Inferior parietal cortex (tissue), 1 donor: ENCODE measurements at regions not wholly inside any gene's neighbourhood (a gene's known extent, or its start where the extent isn't known, plus 50 kb on each side); places are given as distances from the start of the nearest gene placed in this dataset.
"Not testable (repeated sequence)": the region's sequence is repeated elsewhere in the genome, so short reads cannot be mapped to it uniquely, and the experiment has no call there.

Experiments used
- DNase-seq: peaks from one replicate; pipeline ENCODE4 v3.0.0-alpha.2; 2016; ENCODE audit errors: extremely low spot score

GRCh38 chr13:110045202-110045601, 258.8 kb upstream of the IRS2 start:
- DNase-seq = no peak

GRCh38 chr13:110044551-110045111, 258.2 kb upstream of the IRS2 start:
- DNase-seq = no peak

GRCh38 chr13:110042253-110042950, 256.0 kb upstream of the IRS2 start:
- DNase-seq = no peak

DNA sequence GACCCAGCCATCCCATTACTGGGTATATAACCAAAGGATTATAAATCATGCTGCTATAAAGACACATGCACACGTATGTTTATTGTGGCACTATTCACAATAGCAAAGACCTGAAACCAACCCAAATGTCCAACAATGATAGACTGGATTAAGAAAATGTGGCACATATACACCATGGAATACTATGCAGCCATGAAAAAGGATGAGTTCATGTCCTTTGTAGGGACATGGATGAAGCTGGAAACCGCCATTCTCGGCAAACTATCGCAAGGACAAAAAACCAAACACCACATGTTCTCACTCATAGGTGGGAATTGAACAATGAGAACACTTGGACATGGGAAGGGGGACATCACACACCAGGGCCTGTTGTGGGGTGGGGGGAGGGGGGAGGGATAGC, 255.3 kb upstream of the IRS2 start:
- DNase-seq = not testable (repeated sequence)

DNA sequence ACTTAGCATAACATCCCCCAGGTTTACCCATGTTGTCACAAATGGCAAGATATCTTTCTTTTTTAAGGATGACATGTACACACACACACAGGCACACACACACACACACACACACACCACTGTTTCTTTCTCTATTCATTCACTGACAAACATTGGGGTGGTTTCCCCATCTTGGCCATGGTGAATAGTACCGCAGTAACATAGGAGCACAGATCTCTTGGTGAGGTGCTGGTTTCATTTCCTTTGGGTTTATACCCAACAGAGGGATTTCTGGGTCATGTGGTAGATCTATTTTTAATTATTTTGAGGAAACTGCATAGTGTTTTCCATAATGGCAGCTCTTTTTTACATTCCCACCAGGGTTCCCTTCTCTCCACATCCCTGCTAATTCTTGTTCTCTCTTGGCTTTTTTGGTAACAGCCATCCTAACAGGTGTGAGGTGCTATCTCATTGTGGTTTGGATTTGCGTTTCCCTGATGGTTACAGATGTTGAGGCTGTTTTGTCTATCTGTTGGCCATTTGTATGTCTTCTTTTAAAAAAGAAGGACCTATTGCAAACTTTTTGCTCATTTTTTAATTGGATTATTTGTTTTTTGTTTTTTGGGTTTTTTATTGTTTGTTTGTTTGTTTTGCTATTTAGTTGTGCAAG, 251.7 kb upstream of the IRS2 start:
- no peak for DNase-seq

GRCh38 chr13:110036060-110036459, 249.7 kb upstream of the IRS2 start:
- no peak for DNase-seq

GRCh38 chr13:110034031-110034549, 247.7 kb upstream of the IRS2 start:
- no peak for DNase-seq

DNA sequence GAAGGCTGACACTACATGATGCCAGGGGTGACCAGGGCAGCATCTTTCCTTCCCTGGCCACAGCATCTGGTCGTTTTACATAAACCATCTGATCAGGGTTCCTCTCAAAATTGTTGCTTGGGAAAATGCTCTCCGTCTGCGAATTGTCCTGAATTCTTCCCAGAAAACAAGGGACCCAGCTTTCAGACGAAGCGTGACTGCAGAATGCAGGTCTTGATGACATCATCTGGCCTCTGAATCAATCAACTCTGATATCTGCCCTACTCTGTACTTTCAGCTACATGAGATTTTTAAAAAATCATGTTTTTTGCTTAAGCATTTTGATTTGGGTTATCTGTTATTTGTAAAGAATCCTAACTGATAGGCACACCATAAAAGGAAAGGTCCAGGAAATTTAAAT, 246.6 kb upstream of the IRS2 start:
- no peak for DNase-seq

DNA sequence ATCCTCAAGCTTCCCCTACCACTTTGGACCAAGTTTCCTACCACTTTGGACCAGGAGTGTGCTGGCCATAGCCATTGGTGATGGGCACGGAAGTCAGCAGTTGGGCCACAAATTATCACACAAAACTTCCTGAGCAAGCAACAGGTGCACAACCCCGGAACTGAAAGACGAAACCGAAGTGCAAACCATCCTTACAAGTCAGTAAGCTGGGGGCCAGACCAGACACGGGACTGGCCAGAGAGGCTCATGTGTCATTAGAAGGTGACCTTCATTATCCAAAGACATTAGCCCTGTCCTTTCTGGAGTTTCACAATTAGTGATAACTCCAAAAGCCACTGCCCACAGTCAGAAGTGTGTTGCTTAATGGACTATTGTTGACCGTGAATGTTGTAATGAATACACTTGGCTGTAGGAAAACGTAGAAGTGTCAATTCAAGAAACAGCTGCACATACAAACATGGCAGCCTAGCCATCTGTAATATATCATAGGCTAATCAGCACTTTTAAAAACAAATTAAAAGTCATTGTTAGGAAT, 244.1 kb upstream of the IRS2 start:
- DNase-seq = no peak

DNA sequence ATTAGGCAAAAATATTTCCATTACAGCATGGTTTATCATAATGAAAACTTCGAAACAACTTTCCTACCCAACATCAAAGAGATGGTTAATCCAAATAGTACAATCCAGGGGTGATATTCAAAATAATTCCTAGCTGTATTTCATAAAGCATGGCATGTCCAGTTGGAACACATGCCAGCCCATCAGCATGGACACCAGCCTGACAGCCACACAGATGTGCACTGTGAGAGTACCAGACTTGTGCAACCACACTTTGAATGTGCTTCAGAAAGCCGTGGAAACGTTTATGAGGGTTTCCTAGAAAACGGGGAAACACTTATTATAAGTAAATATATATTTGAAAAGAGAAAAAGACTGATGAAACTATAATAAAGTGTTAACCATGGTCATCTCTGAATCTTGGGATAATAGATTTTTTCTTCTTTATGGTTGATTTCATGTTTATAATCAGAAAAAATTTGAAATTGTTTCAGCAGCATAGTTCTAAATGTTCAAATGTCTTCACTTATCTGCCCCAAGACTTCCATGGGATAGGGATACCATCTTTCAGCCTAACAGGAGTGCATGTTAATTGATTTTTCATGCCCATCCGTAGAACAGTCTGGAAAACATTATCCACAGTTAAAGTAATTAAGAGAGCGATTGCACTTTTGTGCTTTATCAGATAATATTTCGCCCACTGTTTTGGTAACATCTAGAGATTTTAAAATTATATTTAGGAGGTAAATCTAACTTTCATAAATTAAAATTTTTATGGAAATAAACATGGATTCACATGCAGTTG, 242.6 kb upstream of the IRS2 start:
- no peak for DNase-seq

DNA sequence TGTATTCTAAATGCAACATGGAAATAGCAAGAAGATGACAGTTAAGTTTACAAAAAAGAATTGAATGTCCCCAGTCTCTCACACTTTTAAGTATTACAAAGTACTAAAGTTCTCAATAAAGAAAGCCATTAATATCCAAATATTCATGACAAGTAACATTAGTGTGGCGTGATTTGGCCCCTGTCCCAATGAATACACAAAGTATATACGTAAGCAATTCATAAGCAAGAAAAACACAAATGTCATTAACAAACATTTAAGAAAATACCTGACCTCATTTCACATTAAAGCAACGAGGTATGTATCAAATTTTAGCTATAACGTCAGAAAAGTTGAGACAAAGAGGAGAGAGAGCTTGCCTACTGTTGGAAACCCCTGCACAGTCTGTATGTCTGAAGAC, 241.9 kb upstream of the IRS2 start:
- DNase-seq = no peak

GRCh38 chr13:110027470-110028240, 241.3 kb upstream of the IRS2 start:
- no peak for DNase-seq

DNA sequence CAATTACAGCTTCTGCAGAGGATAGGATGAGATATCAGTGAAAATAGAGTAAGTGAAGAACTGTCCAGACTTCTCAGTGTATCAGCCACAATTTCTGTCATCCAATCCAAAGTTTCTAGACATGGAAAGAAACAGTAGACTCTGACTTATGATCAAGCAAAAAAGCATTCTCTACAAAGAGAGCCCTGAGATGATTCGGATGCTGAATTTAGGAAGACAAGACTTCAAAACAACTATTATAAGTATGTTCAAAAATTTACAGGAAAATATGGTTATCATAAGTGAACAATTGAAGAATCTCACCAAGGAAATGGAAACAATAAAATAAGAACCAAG, 238.2 kb upstream of the IRS2 start:
- DNase-seq = no peak

DNA sequence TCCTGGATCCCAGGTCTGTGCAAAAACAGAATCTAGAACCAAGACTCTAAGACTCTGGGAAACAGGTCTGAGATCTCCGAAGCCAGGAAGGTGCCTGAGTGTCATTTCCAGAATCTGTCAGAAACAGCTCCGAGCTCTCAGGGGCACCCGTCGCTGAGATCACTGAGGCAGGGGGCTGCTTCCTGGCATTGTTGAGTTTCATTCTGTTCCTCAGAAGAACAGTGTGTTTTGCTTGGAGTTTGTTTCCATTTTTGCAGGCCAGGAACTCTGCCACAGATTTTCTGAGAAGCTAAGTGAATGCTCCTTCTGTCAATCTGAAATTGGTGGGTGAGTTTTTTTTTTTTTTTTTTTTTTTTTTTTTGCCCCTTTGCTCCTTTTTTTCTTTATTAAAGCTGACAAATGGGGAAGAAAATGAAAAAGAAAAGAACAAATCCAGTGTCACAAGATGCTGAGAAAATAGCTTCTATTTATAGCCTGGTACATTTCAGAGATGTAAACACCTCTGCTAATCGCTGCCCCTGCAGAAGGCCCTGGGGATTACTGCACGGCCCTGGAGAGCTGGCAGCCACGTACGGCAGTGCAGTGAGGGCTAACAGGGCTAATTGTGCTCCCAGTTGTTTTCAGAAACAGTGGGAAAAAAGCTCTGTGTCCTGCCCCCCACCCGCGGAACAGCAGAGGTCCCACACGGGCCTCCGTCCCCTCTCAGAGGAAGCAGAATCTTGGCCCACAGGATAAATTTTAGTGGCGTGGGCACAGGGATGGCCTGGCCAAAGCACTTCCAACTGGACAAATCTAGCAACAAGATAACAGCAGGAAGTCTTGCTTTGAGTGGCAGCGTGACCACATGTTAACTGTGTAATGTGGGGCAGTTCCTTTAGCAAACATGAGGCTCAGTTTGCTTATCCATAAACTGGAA, 237.6 kb upstream of the IRS2 start:
- DNase-seq = no peak

- no peak for DNase-seq
These were observed 231.6 kb upstream of the IRS2 start for GRCh38 chr13:110018009-110018408.

DNA sequence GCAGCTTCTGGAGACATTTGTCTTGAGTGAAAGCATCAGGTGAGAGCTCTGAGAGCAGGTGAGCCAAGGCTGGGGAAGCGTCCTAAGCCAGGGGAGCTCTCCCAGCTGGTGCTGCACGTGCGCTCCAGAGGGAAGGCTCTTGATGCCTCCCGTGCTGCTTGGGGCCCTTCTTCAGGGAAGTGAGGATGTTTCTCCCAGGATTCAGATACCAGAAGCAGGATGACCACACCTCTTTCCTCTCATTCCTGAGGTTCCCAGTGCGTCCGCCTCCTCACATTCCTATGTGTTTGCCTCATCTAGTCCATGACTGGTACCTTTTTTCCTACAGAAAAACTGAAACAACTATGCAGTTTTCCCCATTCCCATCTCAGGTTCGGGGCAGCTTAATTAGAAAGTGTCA, 231.0 kb upstream of the IRS2 start:
- DNase-seq = no peak

DNA sequence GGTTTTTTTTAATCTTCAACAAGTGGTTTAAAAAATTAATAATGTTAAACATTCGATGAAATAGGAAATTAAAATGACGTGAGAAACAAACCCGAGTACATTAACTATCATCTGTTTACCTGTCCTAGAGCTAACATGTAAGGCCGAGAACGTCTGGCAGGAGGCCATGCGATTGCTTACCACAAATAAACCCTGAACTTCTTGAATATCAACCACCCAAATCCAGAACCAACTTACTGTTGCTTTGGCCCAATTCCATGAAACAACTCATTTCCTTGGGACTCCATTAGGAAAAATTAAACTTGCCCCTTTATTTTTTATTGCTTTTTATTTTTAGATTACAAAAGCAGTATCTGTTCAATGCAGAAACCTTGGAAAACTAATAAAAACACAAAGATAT, 228.9 kb upstream of the IRS2 start:
- no peak for DNase-seq

DNA sequence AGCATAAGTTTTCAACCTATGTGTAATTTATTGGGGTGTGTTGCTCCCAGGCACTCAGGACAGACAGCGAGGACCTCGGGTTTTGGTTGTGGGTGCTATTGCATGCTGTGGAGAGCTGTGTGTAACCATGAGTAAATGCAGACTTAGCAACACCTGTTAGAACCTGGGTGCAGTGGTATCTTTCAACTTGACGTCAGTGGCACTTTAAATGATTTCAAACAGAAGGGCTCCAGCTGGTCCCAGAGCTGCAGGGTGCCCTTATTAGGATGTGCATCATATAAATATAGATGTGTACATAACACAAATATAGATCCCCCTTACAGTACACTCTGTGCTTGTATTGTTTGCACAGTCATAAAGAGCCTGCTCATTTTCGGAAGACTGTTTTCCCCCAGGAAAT, 228.3 kb upstream of the IRS2 start:
- DNase-seq = no peak

DNA sequence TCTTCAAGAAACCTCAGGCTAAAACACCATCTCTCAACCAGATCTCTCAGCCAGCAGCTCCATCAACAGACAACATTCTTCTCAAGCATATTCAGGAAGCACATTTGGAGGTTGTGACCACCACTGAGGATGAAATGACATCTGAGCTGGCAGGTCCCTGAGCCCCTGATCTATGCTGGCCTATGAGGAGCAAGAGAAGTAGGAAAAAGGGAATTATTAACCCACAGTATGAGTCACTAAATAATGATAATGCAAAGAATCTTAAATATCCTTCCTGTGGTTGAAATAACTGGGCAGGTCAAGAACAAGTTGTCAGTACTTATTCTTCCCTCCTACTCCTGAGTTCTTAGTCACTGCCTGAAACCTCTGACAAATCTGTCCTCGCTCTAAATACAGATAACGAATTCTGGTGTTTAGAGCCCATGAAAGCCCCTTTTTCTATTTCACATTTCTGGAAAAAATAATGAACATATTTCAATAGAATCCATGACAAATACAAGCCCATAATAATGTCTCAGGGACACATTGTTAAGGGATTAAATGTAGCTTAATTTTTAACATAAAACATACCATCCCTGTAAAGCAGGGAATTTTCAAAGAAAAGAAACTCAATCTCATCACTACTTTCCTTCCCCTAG, 225.8 kb upstream of the IRS2 start:
- DNase-seq = no peak
